Superior temporal gyrus (tissue), 1 donor: ENCODE measurements at regions not wholly inside any gene's neighbourhood (a gene's known extent, or its start where the extent isn't known, plus 50 kb on each side); places are given as distances from the start of the nearest gene placed in this dataset.
A peak's percentile ranks its signal among the peaks of the same experiment; 100 is the strongest.

Source experiments
- DNase-seq: peaks from one replicate; pipeline ENCODE4 v3.0.0-alpha.2; 2016; ENCODE audit errors: extremely low spot score

GRCh38 chr2:60163691-60164090 is 389.8 kb downstream of the BCL11A start:
- DNase-seq: no peak

DNA sequence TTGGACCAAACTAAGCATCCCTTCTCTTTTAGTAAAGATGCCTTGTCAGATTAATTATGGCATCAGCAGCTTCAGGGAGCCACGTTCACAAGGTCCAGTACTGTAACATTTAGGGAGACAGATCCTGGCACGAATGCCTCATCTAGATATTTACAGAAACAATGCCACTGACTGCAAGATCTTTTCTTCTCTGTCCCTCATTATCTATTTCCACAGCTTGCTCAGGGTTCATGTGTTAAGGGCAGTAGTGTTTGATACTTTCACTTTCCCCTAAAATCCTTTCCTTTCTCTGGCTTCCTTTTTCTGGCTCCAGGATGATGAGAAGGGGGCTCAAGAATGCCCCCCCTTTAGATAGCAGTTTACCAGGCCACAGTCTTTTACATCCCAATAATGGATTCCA is 393.9 kb downstream of the BCL11A start:
- DNase-seq: no peak

DNA sequence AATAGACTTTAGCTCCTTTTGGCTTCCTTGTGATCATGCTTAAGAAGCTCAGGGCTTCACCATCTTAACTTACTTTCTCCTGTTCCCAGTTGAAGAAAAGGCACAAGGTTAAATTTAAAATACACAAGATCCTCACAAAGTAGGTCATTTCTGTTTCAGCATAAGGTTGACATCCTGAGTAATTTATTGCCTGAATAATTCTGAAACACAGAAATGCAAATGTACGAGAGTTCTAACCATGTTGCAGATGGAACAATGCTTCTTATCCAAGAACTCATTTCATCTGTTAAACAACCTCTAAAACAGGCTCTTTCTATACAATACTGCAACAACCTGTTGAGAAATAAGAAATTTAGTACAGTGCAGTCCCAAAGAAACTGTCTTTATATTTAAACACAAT is 395.2 kb downstream of the BCL11A start:
- no peak for DNase-seq

GRCh38 chr2:60157283-60157682 is 396.2 kb downstream of the BCL11A start:
- no peak for DNase-seq

DNA sequence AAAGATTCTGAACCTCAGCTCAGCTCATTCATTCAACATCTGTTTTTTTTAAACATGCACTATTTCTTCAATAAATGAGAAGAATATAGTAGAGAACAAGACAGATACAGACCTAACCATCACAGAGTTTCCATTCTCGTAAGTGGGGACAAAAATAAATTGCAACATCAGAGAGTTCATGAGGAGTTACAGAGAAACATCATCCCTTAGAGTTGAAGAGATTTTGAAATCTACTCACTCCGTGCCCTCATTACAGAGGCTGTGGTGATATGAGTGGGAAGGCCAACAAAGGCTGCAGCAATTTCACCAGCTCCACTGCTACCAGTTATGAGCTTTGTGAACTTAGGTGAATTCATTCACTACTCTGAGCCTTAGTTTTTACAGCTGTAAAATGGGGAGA is 399.3 kb downstream of the BCL11A start:
- DNase-seq: no peak

GRCh38 chr2:60152226-60152833 is 401.1 kb downstream of the BCL11A start:
- no peak for DNase-seq

GRCh38 chr2:60149176-60149575 is 404.3 kb downstream of the BCL11A start:
- DNase-seq: no peak

DNA sequence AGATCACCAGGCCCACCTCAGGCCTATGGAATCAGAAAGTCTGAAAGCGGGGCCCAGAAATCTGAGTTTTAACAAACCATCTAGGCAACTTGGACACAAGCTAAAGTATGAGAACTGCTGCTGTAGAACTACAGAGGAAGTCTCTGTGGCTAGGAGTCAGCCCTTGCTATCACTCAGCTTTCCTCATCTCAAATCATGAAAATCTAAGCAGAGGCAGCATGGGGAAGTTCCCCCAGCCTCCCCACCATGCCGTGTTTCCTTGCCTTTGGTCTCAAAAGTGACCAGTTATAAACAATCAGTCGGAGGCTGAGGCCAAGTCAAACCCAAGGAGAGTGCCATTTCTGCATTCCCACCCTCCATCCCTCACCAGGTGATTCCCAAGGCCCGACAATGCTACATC is 404.7 kb downstream of the BCL11A start:
- DNase-seq: no peak

- no peak for DNase-seq
Observed at GRCh38 chr2:60140185-60140584, 413.3 kb downstream of the BCL11A start.

- no peak for DNase-seq
Observed at GRCh38 chr2:60136913-60137312, 416.5 kb downstream of the BCL11A start.

- no peak for DNase-seq
Observed at GRCh38 chr2:60127191-60127590, 426.3 kb downstream of the BCL11A start.

- DNase-seq: no peak
Observed at GRCh38 chr2:60125611-60126426, 427.6 kb downstream of the BCL11A start.

GRCh38 chr2:60119778-60120177 is 433.7 kb downstream of the BCL11A start:
- DNase-seq: no peak

DNA sequence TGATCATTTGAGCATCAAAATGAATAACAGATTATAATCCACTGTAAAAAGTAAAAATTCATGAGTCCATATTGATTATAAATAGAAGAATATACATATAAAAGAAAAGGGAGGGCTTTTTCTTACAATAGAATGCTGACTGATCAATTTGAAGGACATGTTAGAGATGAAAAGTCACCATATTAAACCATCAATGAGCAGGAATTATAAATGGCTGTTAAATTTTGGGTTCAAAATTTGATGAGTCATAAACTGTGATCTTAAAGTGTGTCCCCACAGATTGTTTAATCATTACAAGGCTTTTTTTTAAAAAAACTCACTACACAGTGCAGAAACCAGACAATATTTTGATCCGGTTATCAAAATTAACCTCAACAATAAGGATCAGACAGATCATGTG is 434.5 kb downstream of the BCL11A start:
- no peak for DNase-seq

- no peak for DNase-seq
Observed at GRCh38 chr2:60118061-60118460, 435.4 kb downstream of the BCL11A start.

GRCh38 chr2:60116161-60116875 is 437.1 kb downstream of the BCL11A start:
- no peak for DNase-seq

DNA sequence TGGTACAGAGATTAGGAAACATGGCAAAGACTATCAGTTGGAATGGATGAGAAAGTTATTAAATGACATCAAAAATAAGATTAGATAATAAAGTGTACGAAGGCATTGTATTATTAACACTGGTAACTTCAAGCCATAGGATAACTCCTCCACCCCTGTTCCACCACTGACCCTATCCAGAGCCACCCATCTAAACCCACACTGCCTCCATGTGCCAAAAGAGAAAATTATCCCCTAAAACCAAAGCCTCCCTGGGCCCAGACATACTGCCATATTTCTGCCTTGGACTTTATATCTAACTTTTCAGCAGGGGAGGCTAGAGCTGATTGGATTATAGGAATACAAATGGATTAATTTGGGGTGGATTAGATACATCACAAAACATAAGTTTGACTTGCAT is 443.7 kb downstream of the BCL11A start:
- DNase-seq: no peak

DNA sequence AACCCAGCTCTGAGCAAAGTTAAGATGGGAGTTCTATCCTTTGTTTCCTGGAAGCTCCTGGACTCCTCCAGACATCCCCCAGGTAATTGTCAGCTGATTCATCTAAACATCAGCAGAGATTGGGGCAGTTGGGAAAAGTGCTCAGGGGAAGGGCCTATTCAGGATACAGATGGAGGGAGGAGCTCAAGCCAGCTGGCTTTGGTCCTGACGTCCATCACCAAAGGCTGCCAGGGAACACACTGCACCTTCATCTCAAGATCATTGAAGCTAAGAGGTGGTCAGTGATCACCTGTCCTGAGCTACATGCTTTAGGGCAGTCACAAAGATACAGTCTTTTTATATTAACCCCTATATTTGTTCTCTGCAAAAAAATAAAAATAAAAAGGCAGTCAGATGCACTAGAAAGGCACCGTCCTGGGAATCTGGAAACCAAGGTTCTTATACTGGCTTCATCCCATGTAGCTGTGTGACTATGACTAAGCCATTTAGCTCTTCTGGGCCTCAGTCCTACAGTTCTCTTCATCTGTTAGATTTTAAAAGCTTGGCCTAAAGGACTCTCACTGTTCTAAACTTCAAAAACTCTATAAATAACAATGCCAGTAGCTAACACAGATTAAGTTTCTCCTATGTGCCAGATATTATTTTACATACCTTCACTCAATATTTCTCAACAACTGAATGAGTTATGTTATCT is 446.5 kb downstream of the BCL11A start:
- peak; percentile 38 for DNase-seq

GRCh38 chr2:60105906-60106305 is 447.5 kb downstream of the BCL11A start:
- peak; percentile 18 for DNase-seq

DNA sequence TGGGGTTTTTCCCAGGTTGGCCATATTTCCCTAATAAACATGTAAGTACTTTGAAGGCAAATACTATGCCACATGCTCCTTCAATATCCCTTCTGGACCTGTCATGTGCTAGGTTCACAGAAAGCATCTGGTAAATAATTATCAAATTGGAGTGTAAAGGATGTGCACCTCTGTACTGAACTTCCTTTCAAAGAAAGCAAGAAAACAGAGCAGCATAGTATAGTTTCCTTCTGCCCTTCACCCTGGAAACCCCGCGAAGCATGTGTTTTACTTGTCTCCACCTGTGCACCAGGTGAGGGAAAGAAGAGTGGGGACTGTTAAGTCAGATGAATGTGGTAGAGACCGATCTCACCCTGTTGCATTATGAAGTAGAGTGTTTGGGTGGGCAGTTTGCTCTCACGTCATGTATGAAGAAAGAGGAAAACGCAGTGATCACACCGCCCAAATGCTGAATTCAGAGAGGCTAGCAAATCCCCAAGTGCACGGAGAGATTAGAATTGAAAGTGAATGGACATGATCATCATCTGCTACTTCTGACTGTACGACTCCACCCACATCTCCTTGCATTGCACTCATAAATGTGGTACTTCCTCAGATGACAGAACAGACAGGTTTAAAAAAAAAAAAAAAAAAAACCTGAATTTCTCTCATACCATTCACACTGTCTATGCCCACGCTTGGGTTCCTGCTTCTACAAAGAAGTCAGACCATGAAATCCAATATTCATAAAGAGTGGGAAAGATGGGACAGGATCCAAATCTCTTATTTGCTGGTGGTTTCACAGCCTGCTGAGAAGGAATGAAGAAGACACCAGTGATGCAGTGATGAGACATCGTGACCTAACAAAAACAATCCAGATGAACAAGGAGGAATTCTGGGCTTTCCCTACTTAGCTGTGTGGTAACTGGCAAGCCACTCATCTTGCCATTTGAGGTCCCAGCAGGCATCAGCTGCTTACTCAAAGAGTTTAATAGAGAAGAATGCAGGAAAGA is 448.6 kb downstream of the BCL11A start:
- DNase-seq: peak; percentile 76

- no peak for DNase-seq
Observed at GRCh38 chr2:60100034-60100433, 453.4 kb downstream of the BCL11A start.
